ENCODE measurements at regions not wholly inside any gene's neighbourhood (a gene's known extent, or its start where the extent isn't known, plus 50 kb on each side); places are given as distances from the start of the nearest gene placed in this dataset.

GRCh38 chr2:181784556-181784955, 104.2 kb upstream of the NEUROD1 start:
- TF ChIP-seq CTCF (conservative IDR thresholded peaks at IDR 0.05; ENCODE audit: low read length): no peak
- TF ChIP-seq EZH2phosphoT487 (IDR thresholded peaks at IDR 0.05; ENCODE audit: borderline replicate concordance, low read depth, low read length): no peak

All from OCI-LY7 (cell line).